ENCODE measurements at regions not wholly inside any gene's neighbourhood (a gene's known extent, or its start where the extent isn't known, plus 50 kb on each side); places are given as distances from the start of the nearest gene placed in this dataset.

GRCh38 chr2:62393293-62393692 lies 112.7 kb downstream of the TMEM17 start:
- Histone ChIP-seq H4K91ac (ENCODE audit: insufficient read depth, low read depth, low read length) (no peak overlapping the region), H3K36me3 (ENCODE audit: control insufficient read depth, insufficient read depth, low read length) (no peaks in the 10 kb centered on the region), H4K5ac (ENCODE audit: low read depth, low read length) (no peak overlapping the region), H3K4me3 (ENCODE audit: insufficient read depth, low read depth, low read length) (no peak overlapping the region), H3K9me1 (ENCODE audit: insufficient read depth, low read length) (no peaks in the 10 kb centered on the region), H3K56ac (ENCODE audit: extremely low read depth, insufficient read depth, low read length) (no peak overlapping the region), H2BK5ac (ENCODE audit: low read depth, low read length, poor library complexity, severe bottlenecking) (no peak overlapping the region), H3K18ac (ENCODE audit: low read depth, low read length) (no peak overlapping the region), H2AK5ac (ENCODE audit: low read depth, low read length) (no peak overlapping the region), H3K79me1 (ENCODE audit: low read depth in 1 of 2, low read length in 2 of 2) (no peaks in the 10 kb centered on the region), H3K9me3 (ENCODE audit: control insufficient read depth, insufficient read depth, low read length) (no peaks in the 10 kb centered on the region), H4K20me1 (ENCODE audit: insufficient read depth, low read length) (no peaks in the 10 kb centered on the region), H2BK120ac (ENCODE audit: low read depth, low read length) (no peak overlapping the region), H2BK15ac (ENCODE audit: low read depth, low read length) (no peak overlapping the region), H2AFZ (replicated peaks; ENCODE audit: low read length, poor library complexity) (no peak overlapping the region), H3K4me2 (ENCODE audit: low read depth, low read length) (no peak overlapping the region), H4K8ac (ENCODE audit: low read depth in 2 of 2, low read length in 2 of 2) (no peak overlapping the region), H3K4ac (ENCODE audit: low read depth, low read length) (no peak overlapping the region), H3K14ac (replicated peaks; ENCODE audit: low read depth, low read length) (no peak overlapping the region), H3K27me3 (ENCODE audit: control insufficient read depth, insufficient read depth, low read length) (0 out of 2 replicates have a peak, but pooled peaks cover 2% of the 10 kb centered on the region), H3K4me1 (ENCODE audit: control insufficient read depth, insufficient read depth, low read length) (no peaks in the 10 kb centered on the region), H2AK9ac (replicated peaks; ENCODE audit: low read depth, low read length, poor library complexity) (peak overlapping the region; percentile 45), H2BK20ac (ENCODE audit: low read depth, low read length) (no peak overlapping the region), H3K27ac (ENCODE audit: insufficient read depth, low read length) (no peak overlapping the region), H3K23ac (ENCODE audit: low read depth, low read length) (no peak overlapping the region), H3K9ac (ENCODE audit: low read depth, low read length) (no peak overlapping the region)
- in situ Hi-C loops (cut with MboI; ENCODE audit: low sequenced_read_pairs) (no loop called here), intact Hi-C loops (cut with micrococcal nuclease) (no loop called here), dilution Hi-C loops (cut with HindIII; ENCODE audit: low sequenced_read_pairs, unreplicated experiment) (no loop called here)
- CTCF ChIA-PET, result no interaction called here
- no CpG with 5 or more reads among the region's 3 CpGs for WGBS, 2 experiments (ENCODE audit: extremely low coverage in 2 of 2, insufficient read length in 1 of 2)
- no TSS peak for BruUV-seq (replicated peaks)
- DNase-seq, result no peak
- no peak for ATAC-seq (ENCODE audit: low read depth)
- no peak for TF ChIP-seq CTCF (conservative IDR thresholded peaks at IDR 0.05; ENCODE audit: low read depth, low read length)
- TF ChIP-seq MAZ (IDR thresholded peaks at IDR 0.05; ENCODE audit: borderline replicate concordance, low read depth, low read length), result no peak
- no peak for TF ChIP-seq CHD1 (IDR thresholded peaks at IDR 0.05; ENCODE audit: low read depth, low read length)
- no peak for TF ChIP-seq FOS (IDR thresholded peaks at IDR 0.05; ENCODE audit: low read depth, low read length)
- TF ChIP-seq NFE2L2 (IDR thresholded peaks at IDR 0.05; ENCODE audit: low read depth, low read length), result no peak
- no peak for TF ChIP-seq MXI1 (IDR thresholded peaks at IDR 0.05; ENCODE audit: borderline replicate concordance, low read depth, low read length)
- no peak for TF ChIP-seq RCOR1 (IDR thresholded peaks at IDR 0.05; ENCODE audit: insufficient replicate concordance, low read length)
- TF ChIP-seq POLR2A (IDR thresholded peaks at IDR 0.05; ENCODE audit: low read depth, low read length), result no peak
- TF ChIP-seq, protein P1, sequence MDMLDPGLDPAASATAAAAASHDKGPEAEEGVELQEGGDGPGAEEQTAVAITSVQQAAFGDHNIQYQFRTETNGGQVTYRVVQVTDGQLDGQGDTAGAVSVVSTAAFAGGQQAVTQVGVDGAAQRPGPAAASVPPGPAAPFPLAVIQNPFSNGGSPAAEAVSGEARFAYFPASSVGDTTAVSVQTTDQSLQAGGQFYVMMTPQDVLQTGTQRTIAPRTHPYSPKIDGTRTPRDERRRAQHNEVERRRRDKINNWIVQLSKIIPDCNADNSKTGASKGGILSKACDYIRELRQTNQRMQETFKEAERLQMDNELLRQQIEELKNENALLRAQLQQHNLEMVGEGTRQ (IDR thresholded peaks at IDR 0.05; ENCODE audit: low read depth, low read length), result no peak
- no peak for TF ChIP-seq BHLHE40 (IDR thresholded peaks at IDR 0.05; ENCODE audit: low read depth, low read length)
- TF ChIP-seq SMC3 (IDR thresholded peaks at IDR 0.05; ENCODE audit: low read depth, low read length), result no peak
- no peak for TF ChIP-seq RFX5 (IDR thresholded peaks at IDR 0.05; ENCODE audit: low read depth, low read length)
- no peak for TF ChIP-seq MAFK (IDR thresholded peaks at IDR 0.05; ENCODE audit: low read depth, low read length)
- TF ChIP-seq, protein P2, sequence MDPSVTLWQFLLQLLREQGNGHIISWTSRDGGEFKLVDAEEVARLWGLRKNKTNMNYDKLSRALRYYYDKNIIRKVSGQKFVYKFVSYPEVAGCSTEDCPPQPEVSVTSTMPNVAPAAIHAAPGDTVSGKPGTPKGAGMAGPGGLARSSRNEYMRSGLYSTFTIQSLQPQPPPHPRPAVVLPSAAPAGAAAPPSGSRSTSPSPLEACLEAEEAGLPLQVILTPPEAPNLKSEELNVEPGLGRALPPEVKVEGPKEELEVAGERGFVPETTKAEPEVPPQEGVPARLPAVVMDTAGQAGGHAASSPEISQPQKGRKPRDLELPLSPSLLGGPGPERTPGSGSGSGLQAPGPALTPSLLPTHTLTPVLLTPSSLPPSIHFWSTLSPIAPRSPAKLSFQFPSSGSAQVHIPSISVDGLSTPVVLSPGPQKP (IDR thresholded peaks at IDR 0.05; ENCODE audit: borderline replicate concordance, low read depth, low read length), result no peak
- TF ChIP-seq RAD21 (IDR thresholded peaks at IDR 0.05; ENCODE audit: low read length), result no peak
- POLR2A ChIA-PET (ENCODE audit: unreplicated experiment), result no interaction called here

Measured in IMR-90 (cell line).